KMS-11 (cell line): ENCODE measurements at regions not wholly inside any gene's neighbourhood (a gene's known extent, or its start where the extent isn't known, plus 50 kb on each side); places are given as distances from the start of the nearest gene placed in this dataset.

Experiments used
- H2AFZ ChIP-seq: fragments of 200-600 bp; sonication (generic); 2 replicates; pipeline ENCODE4 v1.6.1; 2016; ENCODE audit warnings: antibody characterized with exemption, mixed run types, low read depth
- H3K27ac ChIP-seq: fragments of 200-600 bp; sonication (generic); 2 replicates; pipeline ENCODE4 v1.6.1; 2016; ENCODE audit warnings: mild to moderate bottlenecking, mixed run types
- H3K27me3 ChIP-seq: fragments of 200-600 bp; sonication (generic); 2 replicates; pipeline ENCODE4 v1.6.1; 2017; ENCODE audit warnings: mild to moderate bottlenecking, low read depth, mixed run types, moderate library complexity; ENCODE audit not compliant: insufficient read depth
- H3K36me3 ChIP-seq: fragments of 200-600 bp; sonication (generic); 2 replicates; pipeline ENCODE4 v1.6.1; 2017; ENCODE audit warnings: mild to moderate bottlenecking, mixed run types; ENCODE audit not compliant: insufficient read depth
- H3K4me1 ChIP-seq: fragments of 200-600 bp; sonication (generic); 2 replicates; pipeline ENCODE4 v1.6.1; 2016; ENCODE audit warnings: mild to moderate bottlenecking, low read depth, mixed run types; ENCODE audit not compliant: poor library complexity, severe bottlenecking
- H3K4me2 ChIP-seq: fragments of 200-600 bp; sonication (generic); 2 replicates; pipeline ENCODE4 v1.7.0; 2016; ENCODE audit warnings: mild to moderate bottlenecking, mixed run types
- H3K4me3 ChIP-seq: fragments of 200-600 bp; sonication (generic); IDR thresholded peaks from 2 replicates; pipeline ENCODE4 v1.6.1; 2017; ENCODE audit warnings: low read depth, low read length, mixed read lengths; ENCODE audit not compliant: insufficient read depth
- H3K79me2 ChIP-seq: fragments of 200-600 bp; sonication (generic); 2 replicates; pipeline ENCODE4 v1.6.1; 2016; ENCODE audit warnings: low read depth, mixed run types; ENCODE audit not compliant: insufficient read depth
- H3K9ac ChIP-seq: fragments of 200-600 bp; sonication (generic); 2 replicates; pipeline ENCODE4 v1.6.1; 2016; ENCODE audit warnings: mild to moderate bottlenecking, mixed run types
- H4K20me1 ChIP-seq: fragments of 200-600 bp; sonication (generic); 2 replicates; pipeline ENCODE4 v1.6.1; 2016; ENCODE audit warnings: mild to moderate bottlenecking, mixed run types; ENCODE audit not compliant: insufficient read depth
- CTCF ChIP-seq: fragments of 200-600 bp; sonication (generic); conservative IDR thresholded peaks from 2 replicates; pipeline ENCODE4 v1.6.1; 2017; ENCODE audit warnings: low read depth, mild to moderate bottlenecking, antibody characterized with exemption, low read length, moderate library complexity, mixed read lengths

DNA sequence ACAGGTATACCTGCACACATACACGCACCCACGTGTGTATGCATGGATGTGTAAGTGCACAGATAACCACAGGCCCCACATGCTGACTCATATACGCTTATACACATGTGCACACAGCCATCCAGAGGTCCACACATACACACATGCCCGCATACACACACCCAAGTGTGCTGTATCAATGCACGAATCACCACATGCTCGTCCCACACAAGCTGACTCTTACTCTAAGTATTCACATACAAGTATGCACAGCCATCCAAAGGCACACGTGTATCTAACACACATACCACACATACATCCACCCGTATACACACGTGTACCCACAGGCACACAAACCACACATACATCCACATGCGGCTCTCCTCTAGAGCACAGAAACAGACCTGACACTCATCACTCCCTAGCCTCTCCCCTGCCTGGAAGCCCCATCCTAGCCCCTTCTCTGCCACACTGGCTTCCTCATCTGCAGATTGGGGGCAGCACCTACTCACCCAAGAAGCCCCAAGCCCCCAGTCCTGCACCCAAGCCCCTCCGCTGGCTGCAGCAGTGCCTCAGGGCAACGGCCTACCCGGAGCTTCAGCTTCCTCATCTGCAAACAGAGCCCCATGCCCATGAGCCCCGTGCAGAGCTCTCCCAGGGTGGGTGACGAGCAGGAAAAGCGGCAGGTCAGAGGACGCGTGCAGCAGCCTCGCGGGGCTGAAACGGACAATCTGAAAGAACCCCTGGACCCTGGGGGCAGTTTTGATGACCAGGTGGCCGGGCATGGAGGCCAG, 105.4 kb downstream of the NCOR2 start:
- Histone ChIP-seq H4K20me1 (no peaks in the 10 kb centered on the region), H3K4me3 (no peak overlapping the region), H3K79me2 (no peaks in the 10 kb centered on the region), H3K4me2 (no peak overlapping the region), H3K36me3 (no peaks in the 10 kb centered on the region), H2AFZ (no peak overlapping the region), H3K9ac (no peak overlapping the region), H3K27ac (no peak overlapping the region), H3K4me1 (no peaks in the 10 kb centered on the region), H3K27me3 (no peaks in the 10 kb centered on the region)
- TF ChIP-seq CTCF: no peak

GRCh38 chr12:124461241-124461673, 106.2 kb downstream of the NCOR2 start:
- H3K4me2 ChIP-seq: no peak overlapping the region
- H2AFZ ChIP-seq: no peak overlapping the region
- no peaks in the 10 kb centered on the region for H3K36me3 ChIP-seq
- H3K4me3 ChIP-seq: no peak overlapping the region
- no peak overlapping the region for H3K9ac ChIP-seq
- no peaks in the 10 kb centered on the region for H3K27me3 ChIP-seq
- H3K79me2 ChIP-seq: no peaks in the 10 kb centered on the region
- no peak for TF ChIP-seq CTCF
- no peaks in the 10 kb centered on the region for H4K20me1 ChIP-seq
- H3K4me1 ChIP-seq: no peaks in the 10 kb centered on the region
- no peak overlapping the region for H3K27ac ChIP-seq

- no peaks in the 10 kb centered on the region for H3K36me3 ChIP-seq
- H3K79me2 ChIP-seq: no peaks in the 10 kb centered on the region
- TF ChIP-seq CTCF: no peak
- H4K20me1 ChIP-seq: no peaks in the 10 kb centered on the region
- H3K27ac ChIP-seq: no peak overlapping the region
- H3K4me2 ChIP-seq: no peak overlapping the region
- H3K27me3 ChIP-seq: no peaks in the 10 kb centered on the region
- no peaks in the 10 kb centered on the region for H3K4me1 ChIP-seq
- no peak overlapping the region for H3K9ac ChIP-seq
- H3K4me3 ChIP-seq: no peak overlapping the region
- no peak overlapping the region for H2AFZ ChIP-seq
Measured at GRCh38 chr12:124460771-124461170, 106.6 kb downstream of the NCOR2 start.

GRCh38 chr12:124459852-124460645, 107.4 kb downstream of the NCOR2 start:
- H3K9ac ChIP-seq: no peak overlapping the region
- H3K4me3 ChIP-seq: no peak overlapping the region
- TF ChIP-seq CTCF: no peak
- no peak overlapping the region for H3K27ac ChIP-seq
- H2AFZ ChIP-seq: no peak overlapping the region
- H4K20me1 ChIP-seq: no peaks in the 10 kb centered on the region
- no peaks in the 10 kb centered on the region for H3K27me3 ChIP-seq
- no peaks in the 10 kb centered on the region for H3K4me1 ChIP-seq
- no peaks in the 10 kb centered on the region for H3K36me3 ChIP-seq
- no peak overlapping the region for H3K4me2 ChIP-seq
- H3K79me2 ChIP-seq: no peaks in the 10 kb centered on the region
